ENCODE measurements at regions not wholly inside any gene's neighbourhood (a gene's known extent, or its start where the extent isn't known, plus 50 kb on each side); places are given as distances from the start of the nearest gene placed in this dataset.
"Not testable (repeated sequence)": the region's sequence is repeated elsewhere in the genome, so short reads cannot be mapped to it uniquely, and the experiment has no call there.

- no peak for DNase-seq
Measured at GRCh38 chrX:11836284-11836683, 78.2 kb downstream of the MSL3 start.

GRCh38 chrX:11837437-11837836 lies 79.4 kb downstream of the MSL3 start:
- no peak for DNase-seq

GRCh38 chrX:11864171-11864570 lies 106.1 kb downstream of the MSL3 start:
- no peak for DNase-seq

- DNase-seq: no peak
Measured at GRCh38 chrX:11867610-11868345, 109.7 kb downstream of the MSL3 start.

- DNase-seq: no peak
Measured at GRCh38 chrX:11870789-11871188, 112.8 kb downstream of the MSL3 start.

- no peak for DNase-seq
Measured at GRCh38 chrX:11881485-11882170, 123.6 kb downstream of the MSL3 start.

GRCh38 chrX:11886745-11887144 lies 128.7 kb downstream of the MSL3 start:
- DNase-seq: no peak

- no peak for DNase-seq
Measured at GRCh38 chrX:11887175-11887574, 129.1 kb downstream of the MSL3 start.

GRCh38 chrX:11888421-11888820 lies 130.4 kb downstream of the MSL3 start:
- no peak for DNase-seq

- no peak for DNase-seq
Measured at GRCh38 chrX:11889791-11890190, 131.8 kb downstream of the MSL3 start.

GRCh38 chrX:11890836-11891514 lies 132.9 kb downstream of the MSL3 start:
- no peak for DNase-seq

GRCh38 chrX:11893933-11894710 lies 136.1 kb downstream of the MSL3 start:
- no peak for DNase-seq

GRCh38 chrX:11899091-11899490 lies 141.1 kb downstream of the MSL3 start:
- DNase-seq: no peak

- DNase-seq: not testable (repeated sequence)
Measured at GRCh38 chrX:11905933-11906332, 147.9 kb downstream of the MSL3 start.

- peak; percentile 24 for DNase-seq
Measured at GRCh38 chrX:11908371-11908770, 150.3 kb downstream of the MSL3 start.

- no peak for DNase-seq
Measured at GRCh38 chrX:11913001-11913400, 155.0 kb downstream of the MSL3 start.

GRCh38 chrX:11929476-11929875 lies 171.4 kb downstream of the MSL3 start:
- no peak for DNase-seq

GRCh38 chrX:11932423-11932822 lies 174.4 kb downstream of the MSL3 start:
- DNase-seq: no peak

GRCh38 chrX:11934089-11934488 lies 176.1 kb downstream of the MSL3 start:
- no peak for DNase-seq

- no peak for DNase-seq
Measured at GRCh38 chrX:11941571-11941970, 183.5 kb downstream of the MSL3 start.

- no peak for DNase-seq
Measured at GRCh38 chrX:11944501-11944900, 186.5 kb downstream of the MSL3 start.

GRCh38 chrX:11949291-11949690 lies 189.0 kb upstream of the FRMPD4 start:
- no peak for DNase-seq

- DNase-seq: no peak
Measured at GRCh38 chrX:11952176-11952720, 186.0 kb upstream of the FRMPD4 start.
